Heart left ventricle (tissue), 13 donors: ENCODE measurements at regions not wholly inside any gene's neighbourhood (a gene's known extent, or its start where the extent isn't known, plus 50 kb on each side); places are given as distances from the start of the nearest gene placed in this dataset.

ENCODE experiments used
- POLR2A ChIP-seq, 2 donors: fragments of 450-650 bp; IDR thresholded peaks; one replicate each; pipeline ENCODE4 v1.6.1; 2017; ENCODE audit warnings: antibody characterized with exemption in 2 of 2, mild to moderate bottlenecking in 2 of 2, moderate library complexity in 2 of 2
- TF ChIP-seq, protein P1 (sequence below), 12 donors: fragments of 200-600 bp; sonication (generic) in 4 of 12; IDR thresholded peaks; one replicate each; pipeline versions ENCODE4 v1.5.0 to v1.8.0; 2018 to 2022; ENCODE audit warnings: antibody characterized with exemption in 12 of 12, mild to moderate bottlenecking in 5 of 12
- donor health status: ischemic (EF 13 %, LVEDD 7.1; RV severe dilation, severe dysfunction).
- donor health status: DM: no; HTN: yes; CAD: no.
- donor health status: DM: no; HTN: no; CAD: no.
- donor health status: ischemic (EF 25% LVEDD 6.9; RV normal size, moderate dysfunction).
- donor health status: ischemic (EF 25% LVEDD 5.7; RV mildly dilated, moderate dysfunction).
- donor health status: ischemic (EF 35%, LVEDD 5.7; RV mildly dilated, moderate dysfunction).
- donor health status: nonischemic (EF 11% LVEDD 7.7; RV severe dilation, severe dysfunction).
- donor health status: DM: yes; HTN: yes; CAD: no.
- donor health status: PGD.
- donor health status: ischemic (EF 29% LVEDD 5.4; RV normal size, mild dysfunction).
- donor health status: nonischemic (EF 23%, LVEDD 6.1; RV moderate dilation, normal function).

DNA sequence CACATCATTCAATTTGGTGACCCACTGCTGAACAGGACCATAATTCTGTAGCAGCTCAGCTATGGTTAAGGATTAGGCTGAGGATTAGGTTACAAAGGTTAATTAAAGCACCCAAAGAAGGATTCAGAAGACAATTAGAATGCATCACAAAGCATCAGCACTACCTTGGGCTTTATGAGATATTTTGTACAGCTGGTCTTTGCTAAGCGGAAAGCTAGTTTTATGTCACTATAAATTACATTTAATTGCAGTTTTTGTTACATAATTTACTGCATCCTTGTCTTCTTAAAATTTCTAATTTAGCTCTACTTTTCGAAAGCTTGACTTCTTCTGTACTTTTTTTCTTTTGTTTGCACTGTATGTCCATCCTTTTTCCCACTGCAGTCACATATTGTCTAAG is 711.5 kb downstream of the RPS29 start:
- TF ChIP-seq POLR2A (IDR thresholded peaks at IDR 0.05), result no peak
- TF ChIP-seq, protein P1, sequence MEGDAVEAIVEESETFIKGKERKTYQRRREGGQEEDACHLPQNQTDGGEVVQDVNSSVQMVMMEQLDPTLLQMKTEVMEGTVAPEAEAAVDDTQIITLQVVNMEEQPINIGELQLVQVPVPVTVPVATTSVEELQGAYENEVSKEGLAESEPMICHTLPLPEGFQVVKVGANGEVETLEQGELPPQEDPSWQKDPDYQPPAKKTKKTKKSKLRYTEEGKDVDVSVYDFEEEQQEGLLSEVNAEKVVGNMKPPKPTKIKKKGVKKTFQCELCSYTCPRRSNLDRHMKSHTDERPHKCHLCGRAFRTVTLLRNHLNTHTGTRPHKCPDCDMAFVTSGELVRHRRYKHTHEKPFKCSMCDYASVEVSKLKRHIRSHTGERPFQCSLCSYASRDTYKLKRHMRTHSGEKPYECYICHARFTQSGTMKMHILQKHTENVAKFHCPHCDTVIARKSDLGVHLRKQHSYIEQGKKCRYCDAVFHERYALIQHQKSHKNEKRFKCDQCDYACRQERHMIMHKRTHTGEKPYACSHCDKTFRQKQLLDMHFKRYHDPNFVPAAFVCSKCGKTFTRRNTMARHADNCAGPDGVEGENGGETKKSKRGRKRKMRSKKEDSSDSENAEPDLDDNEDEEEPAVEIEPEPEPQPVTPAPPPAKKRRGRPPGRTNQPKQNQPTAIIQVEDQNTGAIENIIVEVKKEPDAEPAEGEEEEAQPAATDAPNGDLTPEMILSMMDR (IDR thresholded peaks at IDR 0.05), result no peak
